WTC11 (cell line): ENCODE measurements at regions not wholly inside any gene's neighbourhood (a gene's known extent, or its start where the extent isn't known, plus 50 kb on each side); places are given as distances from the start of the nearest gene placed in this dataset.
A peak's percentile ranks its signal among the peaks of the same experiment; 100 is the strongest.

Experiments
- ATAC-seq: fragments of 200-7000 bp; cut with Tn5 transposase; 2 replicates; pipeline ENCODE4 v1.10.0; 2021; ENCODE audit warnings: mild to moderate bottlenecking, moderate library complexity
- CTCF ChIA-PET: fragments of 300-600 bp; sonication (Branson Sonifier 250); formaldehyde crosslinking; loops from one replicate; lab custom pipeline; 2021; ENCODE audit warnings: antibody characterized with exemption; lab: Charles Lee
- POLR2A ChIA-PET: fragments of 350-600 bp; sonication (Branson Sonifier 250); formaldehyde crosslinking; loops from one replicate; lab custom pipeline; 2021; ENCODE audit warnings: antibody characterized with exemption; lab: Charles Lee
- DNase-seq: peaks from one replicate; pipeline ENCODE4 v3.0.0; 2021; ENCODE audit warnings: low spot score
- H3K27ac Mint-ChIP-seq: 2 replicates; pipeline ENCODE4 v1.8.0; 2021; ENCODE audit warnings: mixed read lengths
- H3K27me3 Mint-ChIP-seq: 2 replicates; pipeline ENCODE4 v1.8.0; 2021; ENCODE audit warnings: low read depth, mild to moderate bottlenecking, moderate library complexity, mixed read lengths
- H3K36me3 Mint-ChIP-seq: 2 replicates; pipeline ENCODE4 v1.8.0; 2021; ENCODE audit warnings: mixed read lengths
- H3K4me1 Mint-ChIP-seq: 2 replicates; pipeline ENCODE4 v1.8.0; 2022; ENCODE audit warnings: mixed read lengths
- H3K4me3 Mint-ChIP-seq: 2 replicates; pipeline ENCODE4 v1.8.0; 2021; ENCODE audit warnings: mild to moderate bottlenecking, moderate library complexity, mixed read lengths
- H3K9me3 Mint-ChIP-seq: 2 replicates; pipeline ENCODE4 v1.8.0; 2021; ENCODE audit warnings: mixed read lengths
- AFF4 ChIP-seq: sonication (generic); formaldehyde crosslinking; IDR thresholded peaks from 2 replicates; pipeline ENCODE4 v1.8.1; 2023; ENCODE audit warnings: mild to moderate bottlenecking, missing genetic modification reagents, borderline replicate concordance
- ATF6 ChIP-seq: sonication (generic); formaldehyde crosslinking; IDR thresholded peaks from 2 replicates; pipeline ENCODE4 v1.8.1; 2023; ENCODE audit warnings: mild to moderate bottlenecking, missing genetic modification reagents
- CREB1 ChIP-seq: sonication (generic); formaldehyde crosslinking; IDR thresholded peaks from 2 replicates; pipeline ENCODE4 v1.8.0; 2023; ENCODE audit warnings: mild to moderate bottlenecking, missing genetic modification reagents
- MYBL2 ChIP-seq: sonication (generic); formaldehyde crosslinking; IDR thresholded peaks from 2 replicates; pipeline ENCODE4 v1.8.1; 2023; ENCODE audit warnings: mild to moderate bottlenecking, moderate library complexity, missing genetic modification reagents
- SMAD3 ChIP-seq: sonication (generic); formaldehyde crosslinking; IDR thresholded peaks from 2 replicates; pipeline ENCODE4 v1.8.0; 2022; ENCODE audit warnings: missing genetic modification reagents, mild to moderate bottlenecking, borderline replicate concordance
- TP53 ChIP-seq: sonication (generic); formaldehyde crosslinking; IDR thresholded peaks from 2 replicates; pipeline ENCODE4 v1.8.1; 2023; ENCODE audit warnings: mild to moderate bottlenecking, missing genetic modification reagents
- ZNF219 ChIP-seq: sonication (generic); formaldehyde crosslinking; IDR thresholded peaks from 2 replicates; pipeline ENCODE4 v1.8.0; 2023; ENCODE audit warnings: missing genetic modification reagents, mild to moderate bottlenecking, borderline replicate concordance
- ZNF263 ChIP-seq: sonication (generic); formaldehyde crosslinking; IDR thresholded peaks from 2 replicates; pipeline ENCODE4 v1.8.1; 2022; ENCODE audit warnings: low read depth, mild to moderate bottlenecking, moderate library complexity, missing genetic modification reagents
- ZNF396 ChIP-seq: fragments of 250-450 bp; sonication (Bioruptor Pico); IDR thresholded peaks from 2 replicates; pipeline ENCODE4 v1.8.0; 2021; ENCODE audit warnings: mild to moderate bottlenecking, moderate library complexity, borderline replicate concordance
- TF ChIP-seq, protein P1 (sequence below): sonication (generic); formaldehyde crosslinking; IDR thresholded peaks from 2 replicates; pipeline ENCODE4 v1.8.0; 2023; ENCODE audit warnings: mild to moderate bottlenecking, missing genetic modification reagents
- TF ChIP-seq, protein P2 (sequence below): sonication (generic); formaldehyde crosslinking; IDR thresholded peaks from 2 replicates; pipeline ENCODE4 v1.8.1; 2022; ENCODE audit warnings: low read depth, missing genetic modification reagents, borderline replicate concordance
- TF ChIP-seq, protein P3 (sequence below): sonication (generic); formaldehyde crosslinking; IDR thresholded peaks from 2 replicates; pipeline ENCODE4 v1.8.1; 2023; ENCODE audit warnings: mild to moderate bottlenecking, missing genetic modification reagents, moderate library complexity
- TF ChIP-seq, protein P4 (sequence below): sonication (generic); formaldehyde crosslinking; conservative IDR thresholded peaks from 2 replicates; pipeline ENCODE4 v1.8.1; 2022; ENCODE audit warnings: mild to moderate bottlenecking, missing genetic modification reagents
- TF ChIP-seq, protein P5 (sequence below): sonication (generic); formaldehyde crosslinking; IDR thresholded peaks from 2 replicates; pipeline ENCODE4 v1.8.1; 2022; ENCODE audit warnings: mild to moderate bottlenecking, moderate library complexity, missing genetic modification reagents
- TF ChIP-seq, protein P6 (sequence below): sonication (generic); formaldehyde crosslinking; IDR thresholded peaks from 2 replicates; pipeline ENCODE4 v1.8.1; 2022; ENCODE audit warnings: mild to moderate bottlenecking, missing genetic modification reagents, moderate library complexity, borderline replicate concordance

GRCh38 chr18:40866013-40866645 is 1088.9 kb upstream of the PIK3C3 start:
- CTCF ChIA-PET = no interaction called here
- ATAC-seq = peak; percentile 71
- H3K9me3 Mint-ChIP-seq = peaks cover 19% of the 10 kb centered on the region

DNA sequence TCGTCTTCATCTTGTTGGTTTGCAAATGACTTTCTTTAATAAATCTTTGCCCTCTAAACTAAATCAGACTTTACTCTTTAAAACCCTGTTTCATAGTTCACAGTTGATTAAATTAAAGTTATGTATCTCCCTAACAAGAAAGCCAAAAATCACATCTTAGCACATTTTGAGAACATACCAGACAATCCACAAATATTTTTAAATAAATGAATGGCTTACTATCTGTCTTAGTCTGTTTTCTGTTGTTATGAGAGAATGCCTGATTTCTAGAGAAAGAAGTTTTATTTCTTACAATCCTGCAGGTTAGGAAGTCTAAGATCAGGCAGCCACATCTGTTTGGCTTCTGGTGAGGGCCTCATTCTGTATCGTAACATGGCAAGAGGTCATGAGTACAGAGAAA is 1090.2 kb upstream of the PIK3C3 start:
- Mint-ChIP-seq H3K36me3 (peaks cover 7% of the 10 kb centered on the region), H3K4me3 (no peak overlapping the region), H3K9me3 (peaks cover 19% of the 10 kb centered on the region), H3K27ac (no peak overlapping the region), H3K4me1 (0 out of 2 replicates have a peak, but pooled peaks cover 2% of the 10 kb centered on the region), H3K27me3 (no peaks in the 10 kb centered on the region)
- ChIA-PET POLR2A (no interaction called here), CTCF (no interaction called here)
- ATAC-seq (no peak), DNase-seq (no peak)
- no peak for TF ChIP-seq ZNF219
- TF ChIP-seq, protein P1, sequence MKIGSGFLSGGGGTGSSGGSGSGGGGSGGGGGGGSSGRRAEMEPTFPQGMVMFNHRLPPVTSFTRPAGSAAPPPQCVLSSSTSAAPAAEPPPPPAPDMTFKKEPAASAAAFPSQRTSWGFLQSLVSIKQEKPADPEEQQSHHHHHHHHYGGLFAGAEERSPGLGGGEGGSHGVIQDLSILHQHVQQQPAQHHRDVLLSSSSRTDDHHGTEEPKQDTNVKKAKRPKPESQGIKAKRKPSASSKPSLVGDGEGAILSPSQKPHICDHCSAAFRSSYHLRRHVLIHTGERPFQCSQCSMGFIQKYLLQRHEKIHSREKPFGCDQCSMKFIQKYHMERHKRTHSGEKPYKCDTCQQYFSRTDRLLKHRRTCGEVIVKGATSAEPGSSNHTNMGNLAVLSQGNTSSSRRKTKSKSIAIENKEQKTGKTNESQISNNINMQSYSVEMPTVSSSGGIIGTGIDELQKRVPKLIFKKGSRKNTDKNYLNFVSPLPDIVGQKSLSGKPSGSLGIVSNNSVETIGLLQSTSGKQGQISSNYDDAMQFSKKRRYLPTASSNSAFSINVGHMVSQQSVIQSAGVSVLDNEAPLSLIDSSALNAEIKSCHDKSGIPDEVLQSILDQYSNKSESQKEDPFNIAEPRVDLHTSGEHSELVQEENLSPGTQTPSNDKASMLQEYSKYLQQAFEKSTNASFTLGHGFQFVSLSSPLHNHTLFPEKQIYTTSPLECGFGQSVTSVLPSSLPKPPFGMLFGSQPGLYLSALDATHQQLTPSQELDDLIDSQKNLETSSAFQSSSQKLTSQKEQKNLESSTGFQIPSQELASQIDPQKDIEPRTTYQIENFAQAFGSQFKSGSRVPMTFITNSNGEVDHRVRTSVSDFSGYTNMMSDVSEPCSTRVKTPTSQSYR (CRISPR knock-in tag) = no peak
- TF ChIP-seq, protein P2, sequence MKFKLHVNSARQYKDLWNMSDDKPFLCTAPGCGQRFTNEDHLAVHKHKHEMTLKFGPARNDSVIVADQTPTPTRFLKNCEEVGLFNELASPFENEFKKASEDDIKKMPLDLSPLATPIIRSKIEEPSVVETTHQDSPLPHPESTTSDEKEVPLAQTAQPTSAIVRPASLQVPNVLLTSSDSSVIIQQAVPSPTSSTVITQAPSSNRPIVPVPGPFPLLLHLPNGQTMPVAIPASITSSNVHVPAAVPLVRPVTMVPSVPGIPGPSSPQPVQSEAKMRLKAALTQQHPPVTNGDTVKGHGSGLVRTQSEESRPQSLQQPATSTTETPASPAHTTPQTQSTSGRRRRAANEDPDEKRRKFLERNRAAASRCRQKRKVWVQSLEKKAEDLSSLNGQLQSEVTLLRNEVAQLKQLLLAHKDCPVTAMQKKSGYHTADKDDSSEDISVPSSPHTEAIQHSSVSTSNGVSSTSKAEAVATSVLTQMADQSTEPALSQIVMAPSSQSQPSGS (CRISPR knock-in tag) = no peak
- no peak for TF ChIP-seq TP53 (CRISPR knock-in tag)
- TF ChIP-seq, protein P3, sequence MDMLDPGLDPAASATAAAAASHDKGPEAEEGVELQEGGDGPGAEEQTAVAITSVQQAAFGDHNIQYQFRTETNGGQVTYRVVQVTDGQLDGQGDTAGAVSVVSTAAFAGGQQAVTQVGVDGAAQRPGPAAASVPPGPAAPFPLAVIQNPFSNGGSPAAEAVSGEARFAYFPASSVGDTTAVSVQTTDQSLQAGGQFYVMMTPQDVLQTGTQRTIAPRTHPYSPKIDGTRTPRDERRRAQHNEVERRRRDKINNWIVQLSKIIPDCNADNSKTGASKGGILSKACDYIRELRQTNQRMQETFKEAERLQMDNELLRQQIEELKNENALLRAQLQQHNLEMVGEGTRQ = no peak
- TF ChIP-seq, protein P4, sequence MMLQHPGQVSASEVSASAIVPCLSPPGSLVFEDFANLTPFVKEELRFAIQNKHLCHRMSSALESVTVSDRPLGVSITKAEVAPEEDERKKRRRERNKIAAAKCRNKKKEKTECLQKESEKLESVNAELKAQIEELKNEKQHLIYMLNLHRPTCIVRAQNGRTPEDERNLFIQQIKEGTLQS (CRISPR knock-in tag) = no peak
- TF ChIP-seq MYBL2 (CRISPR knock-in tag) = no peak
- TF ChIP-seq, protein P5, sequence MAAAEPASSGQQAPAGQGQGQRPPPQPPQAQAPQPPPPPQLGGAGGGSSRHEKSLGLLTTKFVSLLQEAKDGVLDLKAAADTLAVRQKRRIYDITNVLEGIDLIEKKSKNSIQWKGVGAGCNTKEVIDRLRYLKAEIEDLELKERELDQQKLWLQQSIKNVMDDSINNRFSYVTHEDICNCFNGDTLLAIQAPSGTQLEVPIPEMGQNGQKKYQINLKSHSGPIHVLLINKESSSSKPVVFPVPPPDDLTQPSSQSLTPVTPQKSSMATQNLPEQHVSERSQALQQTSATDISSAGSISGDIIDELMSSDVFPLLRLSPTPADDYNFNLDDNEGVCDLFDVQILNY (CRISPR knock-in tag) = no peak
- TF ChIP-seq ZNF263 (CRISPR knock-in tag) = no peak
- no peak for TF ChIP-seq SMAD3 (CRISPR knock-in tag)
- no peak for TF ChIP-seq ATF6 (CRISPR knock-in tag)

More at GRCh38 chr18:40866013-40866645, 1088.9 kb upstream of the PIK3C3 start:
- TF ChIP-seq ZNF396 (CRISPR knock-in tag) (no peak), AFF4 (no peak), CREB1 (no peak)
- TF ChIP-seq, protein P6, sequence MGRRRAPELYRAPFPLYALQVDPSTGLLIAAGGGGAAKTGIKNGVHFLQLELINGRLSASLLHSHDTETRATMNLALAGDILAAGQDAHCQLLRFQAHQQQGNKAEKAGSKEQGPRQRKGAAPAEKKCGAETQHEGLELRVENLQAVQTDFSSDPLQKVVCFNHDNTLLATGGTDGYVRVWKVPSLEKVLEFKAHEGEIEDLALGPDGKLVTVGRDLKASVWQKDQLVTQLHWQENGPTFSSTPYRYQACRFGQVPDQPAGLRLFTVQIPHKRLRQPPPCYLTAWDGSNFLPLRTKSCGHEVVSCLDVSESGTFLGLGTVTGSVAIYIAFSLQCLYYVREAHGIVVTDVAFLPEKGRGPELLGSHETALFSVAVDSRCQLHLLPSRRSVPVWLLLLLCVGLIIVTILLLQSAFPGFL (CRISPR knock-in tag) = no peak
- H3K27ac Mint-ChIP-seq = no peak overlapping the region
- no peak for DNase-seq
- H3K36me3 Mint-ChIP-seq = peaks cover 7% of the 10 kb centered on the region
- POLR2A ChIA-PET = no interaction called here
- no peak overlapping the region for H3K4me3 Mint-ChIP-seq
- no peaks in the 10 kb centered on the region for H3K27me3 Mint-ChIP-seq
- H3K4me1 Mint-ChIP-seq = 0 out of 2 replicates have a peak, but pooled peaks cover 2% of the 10 kb centered on the region
